ENCODE measurements at regions not wholly inside any gene's neighbourhood (a gene's known extent, or its start where the extent isn't known, plus 50 kb on each side); places are given as distances from the start of the nearest gene placed in this dataset.
A peak's percentile ranks its signal among the peaks of the same experiment; 100 is the strongest.
"Not testable (repeated sequence)": the region's sequence is repeated elsewhere in the genome, so short reads cannot be mapped to it uniquely, and the experiment has no call there.

DNA sequence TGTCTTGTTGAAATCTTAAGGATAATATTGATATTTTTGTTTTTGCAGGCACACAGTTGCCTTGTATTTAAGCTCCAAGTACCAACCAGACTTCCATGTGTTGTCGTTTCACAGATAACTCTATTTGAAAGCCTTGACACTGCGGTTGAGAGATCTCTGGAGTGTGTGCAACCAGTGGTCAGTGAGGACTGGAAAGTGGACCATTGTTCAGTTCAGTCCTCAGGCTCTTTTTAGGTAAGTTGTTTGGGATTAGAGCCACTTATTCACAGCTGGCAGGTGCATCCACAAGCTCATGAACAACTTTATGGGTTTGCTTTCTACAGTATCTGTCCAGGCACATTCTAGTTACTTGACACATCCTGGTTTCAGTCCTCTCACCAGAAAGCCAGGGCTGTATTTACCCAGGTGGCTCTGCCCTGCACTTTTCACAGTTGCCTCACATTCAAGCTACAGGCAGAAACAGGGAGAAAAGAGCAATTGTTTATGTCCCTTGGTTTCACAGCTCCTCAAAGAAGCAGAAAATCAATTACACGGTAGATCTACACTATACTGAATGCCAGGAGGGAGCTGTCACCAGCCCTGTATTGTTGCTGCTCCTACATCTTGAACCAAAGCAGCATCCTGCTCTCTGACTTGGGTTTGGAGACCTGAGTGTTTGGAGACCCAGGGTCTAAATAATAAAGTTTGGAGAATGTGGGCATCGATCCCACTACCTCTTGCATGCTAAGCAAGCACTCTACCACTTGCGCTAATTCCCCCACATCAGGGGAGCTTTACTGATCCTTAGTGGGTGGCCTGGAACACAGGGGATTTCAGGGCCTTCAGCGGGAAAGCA is 543.3 kb downstream of the PRIM2 start:
- not testable (repeated sequence) for DNase-seq (ENCODE audit: low spot score)

DNA sequence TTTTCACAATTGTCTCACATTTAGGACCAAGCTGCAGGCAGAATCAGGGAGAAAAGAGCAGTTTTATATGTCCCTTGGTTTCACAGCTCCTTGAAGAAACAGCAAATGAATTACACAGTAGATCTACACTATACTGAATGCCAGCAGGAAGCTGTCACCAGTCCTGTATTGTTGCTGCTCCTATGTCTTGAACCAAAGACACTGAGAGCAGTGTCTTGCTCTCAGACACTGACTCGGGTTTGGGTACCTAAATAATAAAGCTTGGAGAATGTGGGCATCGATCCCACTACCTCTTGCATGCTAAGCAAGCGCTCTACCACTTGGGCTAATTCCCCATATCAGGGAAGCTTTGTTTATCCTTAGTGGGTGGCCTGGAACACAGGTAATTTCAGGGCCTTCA is 552.7 kb downstream of the PRIM2 start:
- DNase-seq (ENCODE audit: low spot score) = not testable (repeated sequence)

DNA sequence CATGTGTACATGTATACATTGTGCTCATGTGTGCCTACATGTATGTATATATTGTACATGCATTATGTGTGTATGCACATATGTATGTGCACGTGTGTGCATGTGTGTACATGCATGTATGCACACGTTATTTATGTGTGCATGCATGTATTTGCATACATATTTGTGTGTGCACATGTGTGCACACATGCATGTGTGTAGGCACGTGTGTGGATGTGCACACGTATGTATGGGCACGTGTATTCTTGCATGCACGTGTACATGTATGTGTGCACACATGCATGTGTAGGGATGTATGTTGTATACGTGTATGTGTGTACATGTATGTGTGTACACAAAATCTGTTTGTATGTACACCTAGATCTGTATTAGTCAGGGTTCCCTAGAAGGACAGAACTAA is 556.0 kb downstream of the PRIM2 start:
- not testable (repeated sequence) for DNase-seq (ENCODE audit: low spot score)

DNA sequence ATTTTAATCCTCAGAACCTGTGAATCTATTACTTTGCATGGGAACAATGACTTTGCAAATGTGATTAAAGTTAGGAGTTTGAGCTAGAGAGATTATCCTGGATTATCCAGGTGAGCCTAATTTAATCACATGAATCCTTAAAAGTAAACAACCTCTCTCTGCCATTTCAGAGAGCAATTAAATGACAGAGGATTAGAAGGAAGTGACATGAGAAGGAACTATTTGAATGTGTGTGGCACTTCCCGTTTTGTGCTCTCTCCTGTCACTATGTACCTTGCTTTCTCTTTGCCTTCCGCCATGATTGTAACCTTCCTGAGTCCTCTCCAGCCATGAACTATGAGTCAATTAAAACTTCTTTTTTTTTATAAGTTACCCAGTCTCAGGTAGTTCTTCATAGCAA is 559.2 kb downstream of the PRIM2 start:
- DNase-seq (ENCODE audit: low spot score) = not testable (repeated sequence)

DNA sequence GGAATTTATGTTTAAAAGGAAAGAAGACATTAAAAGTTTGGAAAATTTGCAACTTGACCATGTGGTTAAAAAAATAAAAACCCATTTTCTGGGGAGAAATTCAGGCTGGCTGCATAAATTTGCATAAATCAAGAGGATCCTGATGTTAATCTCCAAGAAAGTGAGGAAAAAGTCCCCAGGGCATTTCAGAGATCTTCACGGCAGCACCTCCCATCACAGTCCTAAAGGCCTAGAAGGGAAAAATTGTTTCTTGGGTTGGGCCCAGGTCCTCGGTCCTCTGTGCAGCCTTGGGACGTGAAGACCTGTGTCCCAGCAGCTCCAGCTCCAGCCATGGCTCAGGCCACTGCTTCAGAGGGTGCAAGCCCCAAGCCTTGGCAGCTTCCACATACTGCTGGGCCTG is 560.3 kb downstream of the PRIM2 start:
- DNase-seq (ENCODE audit: low spot score) = not testable (repeated sequence)

DNA sequence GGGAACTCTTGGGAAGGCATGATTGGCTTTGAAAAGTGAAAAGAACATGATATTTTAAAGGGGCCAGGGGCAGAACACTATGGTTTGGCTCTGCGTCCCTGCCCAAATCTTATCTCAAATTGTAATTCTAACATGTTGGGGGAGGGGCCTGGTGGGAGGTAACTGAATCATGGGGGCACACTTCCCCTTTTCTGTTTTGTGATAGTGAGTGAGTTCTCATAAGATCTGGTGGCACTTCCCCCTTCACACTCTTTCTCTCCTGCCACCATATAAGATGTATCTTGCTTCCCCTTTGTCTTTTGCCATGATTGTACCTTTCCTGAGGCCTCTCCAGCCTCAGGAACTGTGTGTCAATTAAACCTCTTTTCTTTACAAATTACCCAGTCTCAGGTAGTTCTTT is 561.4 kb downstream of the PRIM2 start:
- DNase-seq (ENCODE audit: low spot score) = not testable (repeated sequence)

DNA sequence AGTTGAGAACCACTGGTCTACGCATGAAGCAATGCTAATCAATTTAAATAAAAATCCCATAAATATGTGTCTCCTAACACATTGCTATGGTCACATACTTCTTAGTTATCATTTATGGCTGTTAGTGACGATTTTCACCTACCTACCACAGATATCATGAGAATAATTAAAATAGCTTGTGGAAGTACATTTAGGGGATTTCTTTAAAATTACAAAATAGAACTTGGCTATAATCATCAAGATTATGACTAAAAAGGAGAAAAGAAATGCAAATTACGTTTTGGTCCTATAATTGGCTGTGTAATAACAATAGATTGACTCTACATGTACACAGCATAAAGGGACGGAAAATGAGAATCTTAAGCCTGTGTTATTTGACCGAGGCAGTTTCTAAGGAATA is 581.4 kb downstream of the PRIM2 start:
- DNase-seq (ENCODE audit: low spot score) = not testable (repeated sequence)

DNA sequence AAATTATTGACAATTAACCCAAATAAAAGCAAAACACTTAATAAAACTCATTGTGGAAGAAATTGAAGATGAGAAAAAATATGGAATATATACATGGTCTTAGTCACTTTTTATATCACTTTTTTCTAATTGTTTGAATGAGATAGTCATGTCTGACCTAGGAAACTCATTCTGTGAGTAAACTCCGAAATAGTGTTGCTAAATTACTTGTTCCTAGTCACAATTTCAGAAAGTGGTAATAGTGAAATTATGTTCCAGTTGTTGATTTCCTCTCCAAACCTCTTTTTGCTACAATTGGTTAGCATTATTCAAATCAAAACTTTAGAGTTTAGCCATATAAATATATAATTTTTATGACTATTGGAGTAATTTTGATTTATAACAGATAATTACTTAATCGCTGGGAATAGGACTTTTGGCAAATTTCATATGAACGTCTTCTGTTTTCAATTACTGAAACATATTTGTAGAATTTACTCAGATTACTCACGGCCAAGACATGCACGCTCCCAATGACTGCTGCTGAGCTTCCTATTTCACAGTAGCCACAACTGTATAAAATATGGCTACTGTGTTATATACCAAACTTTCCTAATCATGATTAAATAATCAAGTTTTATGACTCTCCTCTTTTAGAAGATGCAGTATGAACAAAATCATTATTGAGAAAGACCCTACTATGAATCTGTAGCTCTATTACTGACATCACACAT is 583.4 kb downstream of the PRIM2 start:
- DNase-seq (ENCODE audit: low spot score) = not testable (repeated sequence)

DNA sequence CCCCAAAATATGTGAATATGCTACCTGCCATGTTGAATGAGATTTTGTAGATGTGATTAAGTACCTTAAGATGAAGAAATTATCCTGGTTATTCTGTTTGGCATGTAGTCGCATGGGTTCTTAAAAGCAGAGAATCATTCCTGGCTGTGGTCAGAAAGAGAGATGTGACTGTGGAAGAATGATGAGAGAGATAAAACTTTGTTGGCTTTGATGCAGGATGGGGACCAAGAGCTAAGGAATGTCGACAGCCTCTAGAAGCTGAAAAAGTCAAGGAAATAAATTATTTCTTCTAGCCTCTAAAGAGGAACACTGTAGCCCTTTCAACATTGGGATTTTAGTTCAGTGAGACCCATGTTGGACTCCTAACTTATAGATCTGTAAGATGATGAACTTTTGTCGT is 584.0 kb downstream of the PRIM2 start:
- DNase-seq (ENCODE audit: low spot score) = not testable (repeated sequence)

DNA sequence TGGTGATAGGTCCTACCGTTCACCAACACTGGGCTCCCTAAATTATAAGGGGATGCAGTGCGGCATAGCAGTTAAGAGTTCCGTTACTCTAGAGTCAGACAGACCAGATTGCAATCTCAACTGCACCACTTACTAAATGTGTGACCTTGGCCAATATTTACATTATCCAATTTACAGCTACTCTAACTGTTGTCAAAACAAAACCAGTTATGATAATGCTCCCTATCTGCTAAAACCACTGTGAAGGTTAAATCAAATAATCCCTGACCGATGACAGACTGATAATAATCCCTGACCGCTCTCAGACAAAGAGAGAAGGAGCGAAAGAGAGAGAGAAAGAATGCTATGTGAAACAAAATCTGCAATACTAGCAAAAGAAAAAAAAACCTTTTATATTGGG is 586.9 kb downstream of the PRIM2 start:
- not testable (repeated sequence) for DNase-seq (ENCODE audit: low spot score)

DNA sequence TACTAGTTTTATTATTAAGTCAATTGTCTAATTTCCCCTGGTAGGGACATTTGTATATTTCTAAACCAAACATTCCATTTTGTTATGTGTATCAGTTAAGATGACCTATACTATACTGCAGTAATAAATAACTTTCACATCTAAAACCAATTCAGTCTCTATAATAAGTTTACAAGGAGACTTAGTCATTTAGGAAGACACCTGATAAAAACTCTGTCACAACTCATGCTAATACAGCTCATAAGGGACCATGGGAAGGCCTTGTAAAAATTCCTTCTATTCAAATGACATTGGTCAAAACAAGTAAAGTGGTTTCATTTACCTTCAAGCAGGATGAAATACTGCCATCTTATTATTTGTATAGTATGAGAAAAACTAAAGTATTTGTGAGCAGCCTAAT is 597.9 kb downstream of the PRIM2 start:
- DNase-seq (ENCODE audit: low spot score) = not testable (repeated sequence)

DNA sequence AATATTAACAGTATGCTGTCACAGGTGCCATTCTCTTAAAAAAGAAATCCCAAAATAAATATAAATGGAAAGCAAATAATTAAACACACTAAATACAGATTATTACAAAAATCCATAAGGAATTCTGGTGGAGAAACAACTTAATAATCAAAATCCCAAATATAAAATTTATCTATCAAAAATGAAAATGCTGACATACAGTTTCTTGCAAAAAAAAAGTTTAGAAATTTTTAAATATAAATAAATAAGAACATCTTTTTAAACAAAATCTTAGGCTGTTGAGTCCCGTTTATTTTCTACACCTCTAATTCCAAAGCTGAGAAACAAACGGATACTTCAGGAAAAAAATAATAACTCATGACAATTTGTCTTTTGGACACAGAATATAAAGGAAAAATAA is 625.5 kb downstream of the PRIM2 start:
- not testable (repeated sequence) for DNase-seq (ENCODE audit: low spot score)

DNA sequence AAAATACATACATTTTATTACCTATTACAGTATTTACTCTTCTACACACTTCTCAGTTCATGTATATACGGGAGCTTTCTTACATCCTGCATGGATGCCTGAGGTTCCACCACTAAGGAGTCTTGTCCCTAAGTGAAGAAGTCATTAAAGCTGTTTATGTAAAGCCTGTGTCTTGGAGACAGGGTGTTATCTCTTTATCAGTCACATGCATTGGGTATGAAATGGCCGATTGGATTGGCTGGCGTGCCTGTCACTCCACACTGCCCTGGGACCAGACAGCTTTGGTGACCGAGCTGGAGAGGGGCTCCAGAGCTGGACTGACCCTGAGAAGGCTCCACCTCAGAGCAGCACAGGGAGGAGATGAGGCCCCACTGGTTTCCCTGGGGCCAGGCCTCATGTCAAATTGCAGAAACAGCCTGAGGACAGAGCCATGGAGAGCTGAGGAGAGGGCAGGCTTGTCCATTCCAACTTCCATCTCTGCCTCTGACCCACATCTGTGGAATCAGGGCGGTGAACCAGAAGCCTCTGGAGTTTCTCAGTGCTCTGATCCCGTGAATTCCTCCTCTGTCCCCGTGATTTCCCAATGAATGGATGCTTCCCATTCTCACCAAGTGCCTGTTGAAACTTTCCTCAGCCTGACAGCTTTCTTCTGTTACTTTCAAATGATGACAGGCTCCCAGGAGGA is 628.8 kb downstream of the PRIM2 start:
- DNase-seq (ENCODE audit: low spot score) = peak; percentile 6

DNA sequence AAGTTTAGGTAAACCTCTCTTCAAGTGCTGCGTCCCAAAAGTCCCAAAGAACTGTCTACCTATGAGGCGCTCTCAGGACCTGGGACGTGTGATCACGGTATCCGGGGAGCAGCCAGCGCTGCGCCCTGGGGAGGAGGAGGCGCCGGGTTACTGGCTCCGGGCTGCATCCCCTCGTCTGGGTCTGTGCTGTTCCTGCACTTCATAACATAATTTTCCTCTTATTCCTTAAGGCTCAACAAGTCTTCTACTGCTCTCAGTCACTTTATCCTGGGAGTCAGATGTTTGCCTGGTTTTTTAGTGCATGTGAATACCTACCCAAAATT is 629.3 kb downstream of the PRIM2 start:
- not testable (repeated sequence) for DNase-seq (ENCODE audit: low spot score)

DNA sequence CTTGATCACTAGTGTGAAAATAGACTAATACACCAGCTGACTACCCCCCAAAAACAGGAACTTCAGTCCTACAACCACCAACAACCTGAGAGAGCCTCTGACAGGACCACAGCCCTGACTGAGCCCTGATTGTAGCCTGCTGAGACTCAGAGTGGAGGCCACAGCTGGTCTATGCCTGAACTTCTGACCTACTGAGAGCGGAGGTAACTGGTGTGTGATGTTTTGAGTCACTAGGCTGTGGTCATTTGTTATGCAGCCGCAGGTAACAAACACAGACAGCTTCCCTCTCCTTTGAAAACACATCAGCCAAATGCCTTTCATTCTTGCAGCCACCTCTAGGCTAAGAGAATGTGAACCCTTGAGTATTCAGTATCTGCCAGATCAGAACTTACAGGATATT is 631.1 kb downstream of the PRIM2 start:
- DNase-seq (ENCODE audit: low spot score) = not testable (repeated sequence)

DNA sequence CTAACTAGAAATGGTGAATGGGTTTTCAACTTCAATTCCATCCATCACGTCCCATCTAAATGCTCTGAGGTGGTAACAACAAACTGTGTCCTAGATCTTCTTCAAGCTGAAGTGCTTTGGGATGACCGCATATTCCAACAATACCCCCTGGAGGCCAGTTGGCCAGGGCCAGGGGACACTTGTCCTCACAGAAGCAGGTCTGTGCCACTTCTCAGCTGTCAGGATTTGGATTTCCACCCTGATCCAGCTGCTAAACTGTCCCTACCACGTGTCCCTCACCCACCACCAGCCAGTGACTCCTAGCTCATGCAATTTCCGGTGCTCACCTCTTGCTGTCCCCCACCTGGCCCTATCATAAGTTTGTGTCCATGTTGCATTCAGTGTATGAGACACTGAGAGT is 633.0 kb downstream of the PRIM2 start:
- not testable (repeated sequence) for DNase-seq (ENCODE audit: low spot score)

DNA sequence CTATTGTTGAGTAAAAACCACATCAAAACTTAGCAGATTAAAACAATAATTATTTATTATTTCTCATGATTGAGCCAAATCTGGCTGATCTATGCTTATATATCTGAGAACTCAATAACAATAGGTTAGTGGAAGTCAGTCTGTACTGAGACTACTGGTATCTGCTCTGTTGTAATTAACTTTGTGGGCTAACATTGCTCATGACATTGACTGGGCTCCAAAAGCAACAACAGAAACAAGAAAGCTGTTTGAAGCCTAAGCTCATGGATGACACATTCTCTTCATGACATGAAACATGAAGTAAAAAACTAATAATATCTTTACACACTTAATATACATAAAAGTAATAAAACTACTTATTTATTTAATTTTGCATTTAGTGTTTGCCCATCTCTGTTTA is 649.3 kb downstream of the PRIM2 start:
- DNase-seq (ENCODE audit: low spot score) = not testable (repeated sequence)

DNA sequence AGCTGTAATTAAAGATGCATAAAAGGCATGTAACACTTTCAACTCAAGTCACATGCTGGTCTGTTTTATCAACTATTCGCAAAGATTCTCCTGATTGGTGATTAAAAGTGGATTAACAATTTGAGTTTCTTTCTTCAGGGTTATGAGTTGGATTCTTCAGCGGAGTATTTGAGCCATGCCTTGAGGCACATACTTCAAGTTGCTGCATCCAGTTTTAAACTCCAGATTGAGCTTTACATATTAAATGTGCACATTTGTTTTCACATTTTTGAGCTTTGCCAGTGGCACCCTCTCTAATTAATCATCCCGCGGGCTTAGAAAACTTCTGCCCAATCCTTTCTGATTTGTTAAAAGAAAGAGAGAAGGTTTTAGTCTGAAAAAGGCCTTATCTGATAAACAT is 654.5 kb downstream of the PRIM2 start:
- not testable (repeated sequence) for DNase-seq (ENCODE audit: low spot score)

DNA sequence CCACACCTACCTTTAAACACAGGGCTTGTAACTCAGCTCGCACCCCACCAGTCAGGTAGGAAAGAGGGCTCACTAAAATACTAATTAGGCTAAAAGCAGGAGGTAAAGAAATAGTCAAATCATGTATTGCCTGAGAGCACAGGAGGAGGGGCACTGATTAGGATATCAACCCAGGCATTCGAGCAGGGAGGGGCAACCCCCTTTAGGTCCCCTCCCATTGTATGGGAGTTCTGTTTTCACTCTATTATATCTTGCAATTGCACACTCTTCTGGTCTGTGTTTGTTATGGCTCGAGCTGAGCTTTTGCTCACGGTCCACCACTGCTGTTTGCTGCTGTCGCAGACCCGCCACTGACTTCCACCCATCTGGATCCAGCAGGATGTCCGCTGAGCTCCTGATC is 657.2 kb downstream of the PRIM2 start:
- no peak for DNase-seq (ENCODE audit: low spot score)

DNA sequence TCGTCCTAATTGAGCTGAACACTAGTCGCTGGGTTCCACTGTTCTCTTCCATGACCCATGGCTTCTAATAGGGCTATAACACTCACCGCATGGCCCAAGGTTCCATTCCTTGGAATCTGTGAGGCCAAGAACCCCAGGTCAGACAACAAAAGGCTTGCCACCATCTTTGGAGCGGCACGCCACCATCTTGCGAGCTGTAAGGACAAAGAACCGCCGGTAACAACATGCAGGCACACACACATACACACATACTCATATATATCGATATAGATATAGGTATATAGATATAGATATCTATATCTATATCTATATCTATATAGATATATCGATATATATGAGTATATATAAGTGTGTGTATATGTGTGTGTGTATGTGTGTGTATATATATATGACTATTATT is 657.7 kb downstream of the PRIM2 start:
- DNase-seq (ENCODE audit: low spot score) = not testable (repeated sequence)

DNA sequence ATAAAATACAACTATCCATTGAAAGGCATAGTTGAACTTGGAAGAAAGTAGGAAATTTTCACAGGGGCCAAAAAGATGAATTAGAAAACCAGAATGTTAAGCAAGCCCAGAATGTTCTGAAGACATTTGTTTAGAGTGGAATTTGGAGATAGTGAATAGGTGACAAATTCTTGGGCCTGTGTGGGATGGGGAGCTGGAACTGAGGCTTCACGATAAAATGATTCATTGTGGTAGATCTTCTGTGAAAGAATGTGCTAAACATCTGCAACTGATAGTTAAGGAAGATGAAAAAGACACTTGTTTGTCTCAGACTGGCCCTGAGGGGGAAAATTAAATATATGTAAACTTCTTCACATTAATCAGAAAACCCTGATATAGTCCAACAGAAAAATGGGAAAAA is 658.9 kb downstream of the PRIM2 start:
- not testable (repeated sequence) for DNase-seq (ENCODE audit: low spot score)

DNA sequence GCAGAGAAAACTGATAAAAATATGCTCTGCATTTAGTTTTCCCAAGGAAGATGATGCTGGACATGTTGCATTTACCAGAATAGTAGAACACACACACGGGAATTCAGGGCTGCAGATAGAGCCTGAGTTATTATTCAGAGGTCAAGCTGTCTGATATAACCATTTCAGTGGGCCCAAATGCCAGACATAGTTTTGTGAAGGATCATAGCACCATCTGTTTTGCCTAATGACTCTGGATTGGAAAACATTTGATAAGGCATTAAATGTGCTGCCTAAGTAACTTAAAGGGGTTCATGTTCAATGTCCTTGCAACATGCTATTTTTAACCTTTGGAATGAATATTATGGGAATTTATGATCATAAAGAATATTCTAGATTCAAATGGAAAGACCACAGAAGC is 666.2 kb downstream of the PRIM2 start:
- DNase-seq (ENCODE audit: low spot score) = not testable (repeated sequence)

DNA sequence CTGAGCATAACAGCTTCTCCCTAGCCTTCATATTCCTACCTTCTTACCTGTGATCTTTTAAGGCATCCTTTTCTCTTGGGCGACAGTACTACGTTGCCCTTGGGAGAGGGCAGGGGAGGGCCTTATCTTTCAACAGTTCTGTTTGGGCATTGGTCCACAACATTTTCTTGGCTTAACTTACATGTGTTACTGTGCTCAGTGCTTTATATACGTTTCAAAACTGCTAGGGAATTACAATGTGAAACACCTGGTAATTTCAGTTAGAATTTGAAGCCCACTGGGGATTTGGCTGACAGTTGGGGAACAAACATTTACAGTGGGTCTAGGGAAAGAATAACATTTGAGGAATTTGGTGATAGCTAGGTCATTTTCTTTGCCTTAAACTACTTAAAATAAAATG is 667.1 kb downstream of the PRIM2 start:
- DNase-seq (ENCODE audit: low spot score) = not testable (repeated sequence)

Data from hematopoietic multipotent progenitor cell treated with erythropoietin and hydrocortisone succinate and interleukin-3 and kit ligand, for 15 days (in vitro differentiated cells).